Upper lobe of left lung (tissue), 4 donors: ENCODE measurements at regions not wholly inside any gene's neighbourhood (a gene's known extent, or its start where the extent isn't known, plus 50 kb on each side); places are given as distances from the start of the nearest gene placed in this dataset.
"Not testable (repeated sequence)": the region's sequence is repeated elsewhere in the genome, so short reads cannot be mapped to it uniquely, and the experiment has no call there.

Experiments used
- CTCF ChIP-seq, 6 experiments: fragments of 450-650 bp in 4 of 6; fragments of 200-600 bp in 2 of 6; sonication (generic) in 2 of 6; IDR thresholded peaks; one replicate each; pipeline ENCODE4 v1.5.1; 2016 to 2019; ENCODE audit warnings: antibody characterized with exemption in 6 of 6
- EP300 ChIP-seq, 4 donors: sonication (generic); formaldehyde crosslinking; IDR thresholded peaks; one replicate each; pipeline ENCODE4 v1.5.1; 2017; ENCODE audit warnings: antibody characterized with exemption in 4 of 4, control low read depth in 2 of 4
- POLR2AphosphoS5 ChIP-seq, 2 donors: sonication (generic); formaldehyde crosslinking; IDR thresholded peaks; one replicate each; pipeline ENCODE4 v1.5.1; 2017; ENCODE audit warnings: antibody characterized with exemption in 2 of 2

DNA sequence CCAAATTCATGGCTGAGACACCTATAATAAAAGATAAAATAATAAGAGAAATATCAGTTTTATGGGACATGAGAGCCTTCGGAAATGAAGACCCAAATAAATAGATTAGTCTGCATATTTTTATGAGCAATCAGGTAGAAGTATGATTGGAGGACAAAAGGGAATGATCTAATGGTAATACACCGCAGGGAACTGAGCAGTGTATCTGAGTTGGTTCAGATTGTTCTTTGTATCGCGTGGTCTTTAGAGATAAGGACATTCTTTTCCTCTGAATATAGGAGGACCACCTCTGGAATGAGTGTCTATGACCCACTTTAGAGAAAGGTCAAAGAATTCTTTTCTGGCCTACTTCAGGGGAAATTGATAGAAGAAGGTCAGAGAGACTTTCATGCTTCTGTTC lies 801.8 kb upstream of the CHD1 start:
- TF ChIP-seq CTCF, EP300, POLR2AphosphoS5 (IDR thresholded peaks at IDR 0.05): not testable (repeated sequence)
